ENCODE measurements at regions not wholly inside any gene's neighbourhood (a gene's known extent, or its start where the extent isn't known, plus 50 kb on each side); places are given as distances from the start of the nearest gene placed in this dataset.

GRCh38 chr1:79398501-79398900, 392.0 kb upstream of the ADGRL4 start:
- TF ChIP-seq CTCF (IDR thresholded peaks at IDR 0.05; ENCODE audit: low read length) (no peak), EZH2 (IDR thresholded peaks at IDR 0.05; ENCODE audit: borderline replicate concordance, low read length) (no peak)
